HG03457 (cell line): ENCODE measurements at regions not wholly inside any gene's neighbourhood (a gene's known extent, or its start where the extent isn't known, plus 50 kb on each side); places are given as distances from the start of the nearest gene placed in this dataset.
"Not testable (repeated sequence)": the region's sequence is repeated elsewhere in the genome, so short reads cannot be mapped to it uniquely, and the experiment has no call there.

Source experiments
- ATAC-seq: cut with Tn5 transposase; IDR thresholded peaks from one replicate; pipeline ENCODE4 v1.9.1; 2021; ENCODE audit warnings: moderate number of reproducible peaks; ENCODE audit not compliant: unreplicated experiment

DNA sequence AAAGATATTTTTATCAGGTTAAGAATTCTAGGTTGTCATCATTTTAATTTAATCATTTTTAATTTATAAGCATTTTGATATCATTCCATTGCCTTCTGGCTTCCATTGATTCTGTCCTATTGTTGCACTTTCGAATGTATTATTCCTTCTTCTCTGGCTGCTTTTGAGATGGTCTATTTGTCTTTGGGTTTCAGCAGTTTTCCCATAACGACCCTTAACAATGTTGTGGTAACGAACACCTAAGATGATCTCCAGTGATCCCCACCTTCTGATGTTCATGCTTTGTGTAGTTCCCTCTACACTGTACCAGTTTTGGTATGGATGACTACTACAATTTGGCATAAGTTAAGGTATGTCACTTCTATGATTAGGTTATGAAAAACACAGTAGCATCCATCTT lies 59.9 kb downstream of the MINAR1 start:
- no peak for ATAC-seq

DNA sequence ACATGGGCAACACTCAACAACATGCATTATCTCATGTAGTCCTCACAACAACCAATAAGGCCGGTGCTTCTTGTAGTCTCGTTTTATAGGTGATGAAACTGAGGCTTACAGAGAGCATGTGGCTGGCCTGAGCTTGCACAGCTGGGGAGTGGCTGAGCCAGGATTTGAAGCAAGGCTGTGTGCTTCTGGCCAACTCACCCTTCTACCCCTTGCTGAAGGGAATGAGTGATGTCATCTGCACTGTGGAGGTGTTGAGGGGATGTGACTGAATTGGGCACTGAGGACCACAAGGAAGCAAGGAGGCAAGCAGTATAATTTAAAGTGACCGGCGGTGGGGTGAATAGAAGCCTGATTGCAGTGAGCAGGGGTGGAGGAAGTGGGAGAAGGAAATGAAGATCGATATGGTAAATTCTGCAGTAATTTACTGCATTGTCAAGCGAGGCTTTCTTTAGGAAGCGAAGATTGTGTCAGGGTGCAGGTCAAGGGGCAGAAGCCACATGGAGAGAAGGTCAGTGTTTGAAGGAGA lies 62.3 kb downstream of the MINAR1 start:
- no peak for ATAC-seq

DNA sequence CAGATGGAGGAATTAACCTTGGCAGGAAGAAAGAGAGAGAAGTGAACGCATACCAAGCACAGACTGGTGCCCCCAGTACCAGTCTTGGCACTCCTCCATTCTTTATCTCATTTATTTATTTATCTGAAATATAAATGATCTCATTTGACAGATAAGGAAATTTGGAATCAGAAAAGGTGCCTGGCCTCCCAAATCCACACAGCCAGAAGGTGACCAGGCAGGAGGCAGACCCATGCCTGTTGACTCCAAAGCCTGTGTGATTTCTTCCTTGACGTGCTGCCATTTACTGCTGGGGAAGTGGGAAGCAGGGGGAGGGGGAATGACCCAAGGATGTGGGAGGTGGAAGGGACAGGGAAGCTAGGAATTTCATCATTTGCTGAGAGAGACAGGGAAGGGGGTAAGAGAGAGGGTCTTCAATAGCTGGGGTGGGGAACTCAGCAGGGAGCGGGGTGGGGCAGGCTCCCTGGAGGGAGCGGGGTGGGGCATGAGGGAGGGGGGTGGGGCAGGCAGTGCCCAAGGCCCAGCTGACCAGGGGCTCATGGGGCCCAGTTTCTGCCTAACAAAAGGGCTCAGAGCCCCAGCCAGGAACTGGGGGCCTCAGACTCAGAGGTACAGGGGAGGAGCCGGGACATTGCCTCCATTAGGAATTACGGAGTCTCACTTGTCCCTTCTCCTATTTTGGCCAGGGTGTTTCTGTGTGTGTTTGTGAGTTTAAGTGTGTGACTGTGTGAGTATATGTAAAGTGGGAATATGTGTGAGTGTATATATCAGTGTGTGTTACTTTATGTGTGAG lies 63.0 kb downstream of the MINAR1 start:
- no peak for ATAC-seq

DNA sequence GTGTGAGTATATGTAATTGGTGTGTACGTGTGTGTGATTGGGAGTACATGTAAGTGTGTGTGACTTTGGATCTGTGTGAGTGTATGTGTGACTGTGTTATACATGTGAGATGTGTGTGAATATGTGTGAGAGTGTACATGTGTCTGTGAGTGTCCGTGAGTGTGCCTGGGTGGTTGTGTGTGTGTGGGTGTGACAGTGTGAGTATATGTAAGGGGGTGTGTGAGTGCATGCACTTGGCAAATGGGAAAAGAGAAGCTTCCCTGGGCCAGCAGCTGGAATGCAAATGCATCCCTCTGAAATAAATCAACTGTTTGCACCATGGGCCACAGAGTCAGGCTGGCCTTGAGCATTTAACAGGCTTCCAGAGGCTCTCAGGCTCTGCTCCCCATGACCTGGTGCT lies 63.6 kb downstream of the MINAR1 start:
- no peak for ATAC-seq

DNA sequence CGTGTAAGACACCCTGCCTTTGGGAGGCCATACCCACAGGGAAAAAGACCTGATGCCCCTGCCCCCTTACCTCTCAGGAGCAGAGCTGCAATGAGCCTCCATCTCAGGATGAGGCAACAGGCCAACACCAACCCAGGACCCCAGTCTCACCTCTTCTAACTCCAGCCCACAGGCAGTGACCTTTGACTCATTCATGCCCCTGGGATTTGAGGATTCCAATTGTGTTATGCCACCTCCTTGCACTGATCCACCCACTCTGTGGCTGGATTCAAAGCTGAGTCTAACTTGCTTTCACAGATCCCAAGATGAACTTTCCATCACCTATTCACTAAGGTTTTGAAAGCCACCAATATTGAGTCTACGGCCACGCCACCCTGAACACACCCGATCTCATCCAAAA lies 64.7 kb downstream of the MINAR1 start:
- no peak for ATAC-seq

DNA sequence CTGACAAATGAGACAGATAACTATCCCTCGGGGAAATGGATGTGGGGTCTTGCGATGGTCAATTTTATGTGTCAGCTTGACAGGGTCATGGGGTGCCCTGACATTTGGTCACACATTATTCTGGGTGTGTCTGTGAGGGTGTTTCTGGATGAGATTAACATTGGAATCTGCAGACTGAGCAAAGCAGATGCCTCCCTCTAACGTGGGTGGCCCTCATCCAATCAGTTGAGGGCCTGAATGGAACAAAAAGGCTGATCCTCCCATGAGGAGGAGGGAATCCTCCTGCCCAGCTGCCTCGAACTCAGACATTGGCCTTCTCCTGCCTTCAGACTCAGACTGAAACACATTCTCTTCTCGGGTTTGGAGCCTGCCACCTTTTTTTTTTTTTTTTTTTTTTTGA lies 69.0 kb downstream of the MINAR1 start:
- ATAC-seq = no peak

DNA sequence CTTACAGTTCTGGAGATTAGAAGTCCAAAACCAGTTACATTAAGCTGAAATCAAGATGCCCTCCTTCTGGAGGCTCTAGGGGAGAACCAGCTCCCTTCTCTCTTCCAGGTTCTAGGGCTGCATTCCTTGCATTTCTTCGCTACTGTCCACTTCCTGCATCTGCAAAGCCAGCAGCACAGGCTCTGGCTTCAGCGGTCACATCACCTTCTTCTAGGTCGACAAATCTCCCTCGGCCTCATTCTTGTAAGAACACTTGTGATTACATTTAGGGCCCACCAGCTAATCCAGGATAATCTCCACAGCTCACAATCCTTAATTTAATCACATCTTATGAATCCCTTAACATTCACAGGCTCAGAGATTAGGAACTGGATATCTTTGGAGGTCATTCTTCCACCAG lies 73.8 kb downstream of the MINAR1 start:
- no peak for ATAC-seq

DNA sequence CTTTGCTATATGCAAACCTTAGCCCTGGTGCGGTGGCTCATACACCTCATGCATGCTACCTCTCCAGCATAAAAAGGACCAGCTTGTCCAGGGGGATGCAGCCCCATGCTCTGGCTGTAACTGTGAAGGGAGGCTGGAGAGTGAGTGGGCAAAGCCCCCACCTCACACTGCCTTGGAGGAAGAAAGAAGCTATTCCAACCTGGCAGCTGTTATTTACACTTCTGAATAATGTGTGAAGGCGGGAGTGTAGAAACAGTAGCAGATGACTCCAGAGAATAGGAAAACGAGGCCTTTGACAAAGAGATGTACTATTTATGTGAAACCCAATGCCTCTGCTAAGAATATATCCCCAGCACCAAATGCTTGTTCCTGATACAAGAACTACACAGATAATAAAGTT lies 80.7 kb downstream of the MINAR1 start:
- ATAC-seq = not testable (repeated sequence)

DNA sequence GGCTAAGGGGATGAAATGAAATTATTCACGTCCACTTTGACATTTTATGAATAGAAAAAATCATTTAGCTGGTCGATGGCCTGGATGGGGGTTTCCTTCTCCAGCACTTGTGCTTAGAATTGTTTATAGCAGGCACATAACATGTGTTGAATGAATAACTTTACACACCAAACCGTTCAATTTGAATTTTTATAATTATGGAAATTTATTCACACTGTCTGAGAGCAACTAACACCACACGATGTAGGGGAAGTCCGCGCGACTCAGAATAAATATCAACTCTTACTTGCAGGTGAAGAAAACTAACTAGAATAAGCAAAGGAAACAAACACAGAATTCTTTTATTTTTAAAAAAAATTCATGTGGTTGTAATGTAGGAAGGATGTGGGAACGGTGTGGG lies 81.3 kb downstream of the MINAR1 start:
- ATAC-seq = no peak

DNA sequence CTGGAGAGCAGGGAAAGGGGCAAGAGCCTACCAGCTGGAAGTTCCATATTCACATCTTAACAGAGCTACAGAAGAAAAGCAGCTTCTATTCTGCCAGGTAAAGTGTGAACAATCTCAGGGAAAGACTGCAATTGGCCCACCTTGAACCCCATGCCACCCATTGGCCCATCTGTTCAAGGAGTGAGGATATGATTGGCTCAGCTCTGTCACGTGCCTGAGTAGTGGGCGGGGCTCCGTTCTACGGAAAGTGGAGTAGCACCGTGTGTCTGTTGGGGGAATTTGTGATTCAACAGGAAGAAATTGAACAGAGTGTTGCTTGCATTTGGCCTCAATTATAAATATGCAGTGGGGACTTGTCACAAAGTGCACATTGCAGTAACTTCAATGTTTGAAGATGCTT lies 81.8 kb downstream of the MINAR1 start:
- ATAC-seq = no peak

DNA sequence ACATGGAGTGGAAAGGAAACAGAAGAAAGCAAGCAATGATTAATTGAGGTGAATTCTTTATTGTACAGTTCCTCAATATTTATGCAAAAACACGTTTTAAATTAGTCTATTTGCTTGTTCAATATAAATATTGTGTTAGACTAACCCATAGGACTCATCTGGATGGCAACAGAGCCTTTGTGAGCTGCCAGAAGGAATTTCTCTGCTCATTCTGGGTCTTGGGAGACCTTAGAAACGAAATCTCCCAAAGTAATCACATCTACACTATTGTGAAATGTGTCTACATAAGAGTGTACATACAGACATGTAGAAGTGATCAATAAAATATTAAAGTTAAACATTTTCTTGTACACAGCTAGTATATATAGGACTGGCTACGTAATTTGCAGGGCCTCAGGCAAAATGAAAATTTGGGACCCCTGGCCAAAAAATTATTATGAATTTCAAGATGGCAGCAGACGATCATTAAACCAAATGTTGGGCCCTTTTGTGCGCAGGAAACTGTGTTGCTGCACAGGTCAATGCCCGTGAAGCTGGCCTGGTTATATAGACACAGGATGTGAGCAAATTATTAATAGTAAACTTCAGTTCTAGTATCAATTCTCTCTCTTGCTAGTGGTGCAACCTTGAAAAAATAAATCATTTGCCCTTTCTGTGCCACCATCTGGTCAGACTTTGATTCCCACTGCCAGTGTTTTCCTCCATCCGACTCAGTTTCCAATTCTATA lies 83.3 kb downstream of the MINAR1 start:
- ATAC-seq = no peak

DNA sequence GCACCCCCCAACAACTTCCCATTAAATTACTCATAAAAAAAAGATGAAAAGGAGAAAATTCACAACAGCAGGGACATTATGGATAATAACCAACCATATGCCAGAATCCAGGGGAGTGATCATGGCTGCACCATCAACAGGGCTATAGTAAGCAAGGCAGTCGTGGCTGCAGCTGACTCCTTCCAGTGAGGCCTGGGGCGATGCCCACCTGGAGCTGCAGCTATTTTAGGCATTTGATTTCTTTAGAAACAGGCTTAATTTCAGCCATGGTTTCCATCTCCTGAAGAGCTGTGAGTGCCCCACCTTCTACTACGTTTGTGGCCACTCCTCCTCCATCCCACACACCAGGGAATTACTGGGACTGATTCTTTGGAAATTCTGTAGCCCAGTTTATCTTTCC lies 84.0 kb downstream of the MINAR1 start:
- no peak for ATAC-seq

DNA sequence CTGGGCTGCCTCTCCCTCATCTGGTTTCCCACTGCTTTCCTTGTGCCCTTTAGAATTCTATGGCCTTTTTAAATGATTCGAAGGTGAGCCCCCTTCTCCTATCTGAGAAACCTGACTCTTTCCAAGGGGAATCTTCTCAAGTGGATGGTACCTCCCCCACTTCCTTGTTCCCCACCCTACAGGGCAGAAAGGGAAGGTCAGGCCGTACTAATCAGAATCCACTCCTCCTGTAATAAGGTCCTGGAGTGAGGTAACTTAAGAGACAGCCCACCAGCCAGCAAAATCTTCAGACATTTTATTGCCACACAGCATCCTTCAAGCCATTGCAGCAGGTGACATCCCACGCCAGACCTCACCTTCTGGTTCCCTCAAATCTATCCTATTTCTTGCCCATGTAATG lies 84.5 kb downstream of the MINAR1 start:
- no peak for ATAC-seq

DNA sequence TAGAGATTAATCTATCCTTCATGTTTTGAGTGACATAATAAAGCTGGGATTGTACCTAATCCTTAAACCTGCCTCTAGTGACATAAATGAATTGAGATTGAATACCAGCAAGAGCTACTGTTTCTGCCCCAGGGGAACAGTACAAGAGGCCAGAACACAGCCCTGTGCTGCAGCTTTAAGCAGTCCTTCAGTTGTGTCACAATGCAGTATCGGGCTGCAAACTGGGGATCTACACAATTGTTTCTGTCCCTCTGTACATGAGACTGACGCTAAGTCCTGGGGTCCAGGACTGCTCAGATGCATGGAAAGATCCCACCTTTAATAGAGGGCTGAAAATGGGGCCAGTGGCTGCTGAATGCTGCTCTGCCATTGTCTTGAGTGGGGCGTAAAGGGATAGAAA lies 87.5 kb downstream of the MINAR1 start:
- no peak for ATAC-seq

DNA sequence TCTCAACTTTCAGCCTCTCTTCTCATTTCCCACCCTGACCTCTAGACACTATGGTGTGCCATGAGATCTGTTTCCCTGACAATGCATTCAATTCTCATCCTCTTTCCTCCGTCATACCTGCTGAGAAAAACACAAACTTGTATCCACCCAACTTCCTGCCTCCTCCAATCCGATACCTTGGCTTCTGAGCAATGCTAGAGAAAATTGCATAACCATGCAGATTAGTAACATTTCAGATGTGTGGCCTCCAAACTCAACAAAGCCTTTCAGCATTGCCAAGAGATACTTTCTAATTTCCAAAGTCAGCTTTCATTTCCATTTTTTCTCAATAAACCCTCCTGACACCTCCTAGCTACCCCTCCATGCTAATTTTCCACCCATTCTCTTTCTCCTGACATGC lies 88.5 kb downstream of the MINAR1 start:
- no peak for ATAC-seq

DNA sequence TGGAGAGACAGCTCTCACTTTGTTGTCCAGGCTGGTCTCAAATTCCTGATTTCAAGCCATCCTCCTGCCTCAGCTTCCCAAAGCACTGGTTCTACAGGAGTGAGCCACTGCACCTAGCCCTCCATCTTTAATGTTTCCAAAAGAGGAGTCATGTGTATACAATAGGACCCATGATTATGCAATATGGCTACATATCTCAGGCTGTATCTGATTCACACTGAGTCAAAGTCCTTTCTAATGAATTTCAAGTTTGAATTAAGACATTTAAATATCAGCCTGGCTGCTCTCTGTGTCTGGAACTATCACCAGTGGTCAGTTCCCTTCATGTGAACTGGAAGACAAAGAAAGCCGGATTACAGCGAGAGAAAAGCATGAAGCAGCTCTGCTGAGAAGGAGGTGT lies 90.5 kb downstream of the MINAR1 start:
- no peak for ATAC-seq

DNA sequence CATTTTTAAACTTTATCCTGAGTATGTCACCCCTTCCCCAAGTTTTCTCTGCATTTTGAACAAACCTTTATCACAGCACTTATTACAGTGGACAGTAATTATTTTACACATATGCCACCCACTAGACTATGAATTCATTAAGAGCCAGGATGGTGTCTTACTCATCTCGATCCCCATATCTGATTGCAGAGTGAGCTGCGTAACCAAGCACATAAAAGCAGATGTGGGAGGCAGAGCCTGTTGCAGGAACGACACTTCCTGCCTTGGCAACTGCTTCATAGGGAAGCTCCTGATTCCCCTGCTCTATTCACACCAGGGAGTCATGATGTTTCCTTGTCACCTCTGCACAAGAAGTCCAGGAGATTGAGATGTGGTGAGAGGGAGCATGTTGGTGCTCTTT lies 91.1 kb downstream of the MINAR1 start:
- ATAC-seq = no peak

DNA sequence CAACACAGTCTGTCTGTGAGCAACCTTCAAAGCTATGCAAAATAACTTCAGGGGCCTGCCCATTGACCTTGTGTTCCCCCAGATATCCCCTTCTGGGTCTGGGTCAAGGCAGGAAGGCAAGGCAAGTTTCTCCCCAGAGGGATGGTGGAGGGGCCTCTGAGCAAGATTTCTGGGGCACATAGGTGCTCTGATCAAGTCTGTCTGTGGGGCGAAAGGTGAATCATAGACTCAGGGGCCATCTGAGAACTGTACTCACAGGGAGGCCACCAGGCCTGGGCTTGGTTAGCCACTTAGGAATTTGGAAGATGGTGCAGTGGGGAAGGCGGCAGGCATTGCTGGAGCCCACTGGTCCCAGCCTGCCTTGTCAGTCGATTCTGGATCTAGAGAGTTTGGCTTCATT lies 92.4 kb downstream of the MINAR1 start:
- ATAC-seq = no peak

DNA sequence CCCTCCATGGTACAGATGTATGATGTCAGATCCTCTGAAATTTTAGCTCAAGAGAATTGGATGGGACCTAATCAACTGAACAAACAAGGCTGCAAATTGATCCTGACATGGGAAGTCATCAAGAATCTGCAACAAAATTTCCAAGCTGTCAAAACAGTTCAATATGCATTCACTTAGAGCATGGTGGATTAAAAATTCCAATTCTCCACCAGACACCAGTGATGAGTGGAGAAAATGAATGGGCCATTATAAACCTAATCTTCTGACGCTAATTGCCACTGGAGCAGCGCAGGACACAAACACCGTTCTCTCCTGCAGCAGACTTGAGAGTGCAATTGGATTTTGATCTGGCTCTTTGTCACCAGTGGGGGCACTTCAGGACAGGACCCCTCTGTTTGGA lies 94.2 kb downstream of the MINAR1 start:
- no peak for ATAC-seq

DNA sequence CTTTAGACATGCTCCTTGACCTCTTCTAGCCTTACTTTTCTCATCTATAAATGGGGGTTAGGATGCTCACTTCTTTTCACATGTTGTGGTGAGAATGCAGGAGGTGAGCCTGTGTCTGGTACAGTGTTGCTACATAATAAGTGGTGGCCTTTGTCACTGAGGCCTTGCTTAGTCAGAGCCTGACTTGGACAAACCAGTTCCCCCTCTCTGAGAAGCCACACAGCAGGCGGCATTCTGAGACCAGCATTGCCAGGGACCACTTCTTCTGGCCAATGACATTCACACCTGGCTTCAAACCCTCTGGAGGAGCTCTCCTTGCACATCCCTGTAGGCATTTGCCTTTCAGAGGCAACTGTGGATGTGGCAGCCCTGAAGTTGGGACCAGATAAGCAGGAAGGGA lies 95.7 kb downstream of the MINAR1 start:
- ATAC-seq = no peak

DNA sequence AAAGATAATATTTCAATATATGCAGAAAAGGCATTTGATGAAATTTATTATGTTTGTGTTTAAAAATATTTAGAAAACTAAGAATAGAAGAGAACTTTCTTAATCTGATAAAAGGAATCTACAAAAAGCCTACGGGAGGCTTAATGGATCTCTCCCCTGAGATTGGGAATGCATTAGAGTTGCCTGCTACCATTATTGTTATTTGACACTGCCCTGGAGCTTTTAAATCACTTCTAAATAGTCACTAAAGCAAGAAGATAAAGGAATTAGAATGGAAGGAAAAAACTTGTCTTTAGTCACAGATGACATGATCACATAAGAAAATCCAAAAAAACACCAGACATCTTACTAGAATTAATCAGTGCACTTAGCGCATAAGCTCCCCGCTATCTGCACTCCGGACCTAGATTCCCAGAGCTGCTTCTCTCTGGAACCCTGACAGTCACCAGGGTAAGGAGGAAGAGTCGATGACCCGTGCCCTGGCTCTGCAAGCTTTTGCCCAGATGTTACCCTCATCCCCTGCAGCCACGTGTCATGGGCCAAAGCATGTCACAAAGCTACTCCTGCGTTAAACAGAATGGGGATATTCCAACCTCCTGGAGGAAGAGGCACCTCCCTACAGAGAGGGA lies 97.1 kb downstream of the MINAR1 start:
- no peak for ATAC-seq

DNA sequence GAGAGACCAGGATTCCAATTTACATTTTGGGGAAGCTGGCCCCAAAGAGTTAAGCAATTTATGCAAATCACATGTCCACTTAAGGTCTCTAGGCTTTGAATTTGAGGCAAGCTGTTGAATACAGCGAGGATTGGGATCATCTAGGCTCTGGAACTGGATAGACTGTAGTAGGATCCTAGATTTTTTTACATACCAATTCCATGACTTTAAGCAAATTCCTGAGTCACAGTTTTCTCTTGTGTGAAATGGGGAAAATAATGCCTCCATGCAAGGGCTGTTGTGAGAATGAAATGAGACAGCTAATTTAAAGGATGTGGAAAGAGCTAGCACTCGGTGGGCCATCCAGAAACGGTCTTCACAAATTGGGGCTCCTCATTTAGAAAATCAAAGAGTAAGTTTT lies 103.4 kb downstream of the MINAR1 start:
- no peak for ATAC-seq
